ENCODE measurements at regions not wholly inside any gene's neighbourhood (a gene's known extent, or its start where the extent isn't known, plus 50 kb on each side); places are given as distances from the start of the nearest gene placed in this dataset.
"Not testable (repeated sequence)": the region's sequence is repeated elsewhere in the genome, so short reads cannot be mapped to it uniquely, and the experiment has no call there.

DNA sequence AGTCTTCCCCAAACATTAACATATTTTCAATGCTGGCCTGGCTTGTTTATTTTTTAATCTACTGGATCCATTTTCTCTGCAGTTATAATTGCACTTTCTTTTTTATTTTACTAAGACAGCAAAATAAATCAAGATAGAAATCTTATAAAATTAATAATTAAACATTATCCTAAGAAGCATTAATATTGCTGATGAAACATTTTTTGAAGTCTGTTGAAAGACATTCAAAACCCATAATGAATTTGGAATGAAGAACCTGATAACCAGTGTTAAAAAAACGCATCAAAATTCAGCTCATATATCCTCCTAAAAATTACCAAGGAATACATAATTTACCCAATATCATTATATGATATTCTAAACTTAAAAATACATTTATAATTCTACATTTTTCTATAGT lies 675.7 kb upstream of the PRMT6 start:
- intact Hi-C loops (cut with DNase I), result no loop called here
- ATAC-seq (no peak), DNase-seq (no peak)
- Histone ChIP-seq H3K27me3 (no peaks in the 10 kb centered on the region), H3K4me3 (no peak overlapping the region), H3K4me1 (no peaks in the 10 kb centered on the region), H3K9me3 (no peaks in the 10 kb centered on the region), H3K27ac (no peak overlapping the region), H3K36me3 (no peaks in the 10 kb centered on the region)
- TF ChIP-seq, protein P1, sequence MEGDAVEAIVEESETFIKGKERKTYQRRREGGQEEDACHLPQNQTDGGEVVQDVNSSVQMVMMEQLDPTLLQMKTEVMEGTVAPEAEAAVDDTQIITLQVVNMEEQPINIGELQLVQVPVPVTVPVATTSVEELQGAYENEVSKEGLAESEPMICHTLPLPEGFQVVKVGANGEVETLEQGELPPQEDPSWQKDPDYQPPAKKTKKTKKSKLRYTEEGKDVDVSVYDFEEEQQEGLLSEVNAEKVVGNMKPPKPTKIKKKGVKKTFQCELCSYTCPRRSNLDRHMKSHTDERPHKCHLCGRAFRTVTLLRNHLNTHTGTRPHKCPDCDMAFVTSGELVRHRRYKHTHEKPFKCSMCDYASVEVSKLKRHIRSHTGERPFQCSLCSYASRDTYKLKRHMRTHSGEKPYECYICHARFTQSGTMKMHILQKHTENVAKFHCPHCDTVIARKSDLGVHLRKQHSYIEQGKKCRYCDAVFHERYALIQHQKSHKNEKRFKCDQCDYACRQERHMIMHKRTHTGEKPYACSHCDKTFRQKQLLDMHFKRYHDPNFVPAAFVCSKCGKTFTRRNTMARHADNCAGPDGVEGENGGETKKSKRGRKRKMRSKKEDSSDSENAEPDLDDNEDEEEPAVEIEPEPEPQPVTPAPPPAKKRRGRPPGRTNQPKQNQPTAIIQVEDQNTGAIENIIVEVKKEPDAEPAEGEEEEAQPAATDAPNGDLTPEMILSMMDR (IDR thresholded peaks at IDR 0.05), result no peak

DNA sequence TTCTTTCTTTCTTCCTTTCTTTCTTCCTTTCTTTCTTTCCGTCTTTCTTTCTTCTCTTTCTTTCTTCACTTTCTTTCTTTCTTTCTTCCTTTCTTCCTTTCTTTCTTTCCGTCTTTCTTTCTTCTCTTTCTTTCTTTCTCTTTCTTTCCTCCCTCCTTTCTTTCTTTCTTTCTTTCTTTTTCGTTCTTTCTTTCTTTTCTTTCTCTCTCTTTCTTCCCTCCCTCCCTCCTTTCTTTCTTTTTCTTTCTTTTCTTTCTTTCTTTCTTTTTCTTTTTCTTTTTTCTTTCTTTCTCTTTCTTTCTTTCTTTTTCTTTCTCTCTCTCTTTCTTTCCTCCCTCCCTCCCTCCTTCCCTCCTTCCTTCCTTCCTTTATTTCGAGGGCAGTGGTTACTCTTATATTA lies 667.3 kb upstream of the PRMT6 start:
- H3K4me3 ChIP-seq; ATAC-seq; H3K27ac ChIP-seq; intact Hi-C loops (cut with DNase I); H3K36me3 ChIP-seq; H3K9me3 ChIP-seq; H3K4me1 ChIP-seq; DNase-seq; H3K27me3 ChIP-seq: not testable (repeated sequence)

- Histone ChIP-seq H3K4me3 (no peak overlapping the region), H3K4me1 (no peaks in the 10 kb centered on the region), H3K27me3 (no peaks in the 10 kb centered on the region), H3K36me3 (no peaks in the 10 kb centered on the region), H3K9me3 (no peaks in the 10 kb centered on the region), H3K27ac (no peak overlapping the region)
- ATAC-seq (no peak), DNase-seq (no peak)
- TF ChIP-seq, protein P1 (IDR thresholded peaks at IDR 0.05), result no peak
- intact Hi-C loops (cut with DNase I), result no loop called here
These were observed 663.4 kb upstream of the PRMT6 start for GRCh38 chr1:106393046-106393445.

DNA sequence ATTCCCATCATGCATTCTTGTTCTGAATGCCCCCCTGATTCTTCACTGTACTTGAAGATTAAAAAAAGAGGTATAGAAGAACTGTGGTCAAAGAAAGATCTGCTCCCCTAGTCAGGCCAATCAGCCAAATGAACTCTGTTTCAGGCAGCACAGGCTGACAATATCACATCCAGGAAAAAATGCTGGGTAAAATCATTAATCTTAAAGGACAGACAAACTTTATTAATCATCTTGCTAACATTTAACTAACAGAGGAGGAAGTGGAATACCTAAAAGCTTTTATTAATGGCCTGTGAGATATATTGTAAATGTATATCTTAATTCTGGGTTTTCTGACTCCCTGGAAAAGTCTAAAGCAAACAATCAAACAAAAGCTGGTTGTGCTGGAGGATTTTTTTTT lies 660.5 kb upstream of the PRMT6 start:
- Histone ChIP-seq H3K27me3 (no peaks in the 10 kb centered on the region), H3K4me3 (no peak overlapping the region), H3K36me3 (no peaks in the 10 kb centered on the region), H3K4me1 (no peaks in the 10 kb centered on the region), H3K9me3 (no peaks in the 10 kb centered on the region), H3K27ac (no peak overlapping the region)
- no peak for DNase-seq
- TF ChIP-seq, protein P1 (IDR thresholded peaks at IDR 0.05), result no peak
- ATAC-seq, result no peak
- intact Hi-C loops (cut with DNase I), result no loop called here

DNA sequence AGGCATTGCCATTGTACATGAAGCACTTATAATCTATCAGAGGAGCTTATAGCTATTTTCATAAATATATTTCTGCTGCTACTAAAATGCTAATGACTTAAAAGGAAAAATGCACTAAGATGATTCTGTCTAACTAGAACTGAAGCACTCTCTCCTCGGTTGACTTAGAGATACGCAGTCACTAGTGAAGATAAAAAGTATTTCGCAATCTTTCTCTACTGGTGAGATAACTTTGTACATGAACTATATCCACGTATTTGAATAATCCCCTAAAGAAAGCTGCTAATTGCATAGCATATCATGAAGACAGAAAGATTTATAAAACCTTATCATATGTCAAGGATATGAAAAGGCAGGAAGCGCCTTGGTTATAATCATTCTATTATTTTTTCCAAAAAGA lies 658.1 kb upstream of the PRMT6 start:
- DNase-seq, result no peak
- Histone ChIP-seq H3K4me1 (no peaks in the 10 kb centered on the region), H3K9me3 (no peaks in the 10 kb centered on the region), H3K27me3 (no peaks in the 10 kb centered on the region), H3K36me3 (no peaks in the 10 kb centered on the region), H3K27ac (no peak overlapping the region), H3K4me3 (no peak overlapping the region)
- TF ChIP-seq, protein P1 (IDR thresholded peaks at IDR 0.05), result no peak
- intact Hi-C loops (cut with DNase I), result no loop called here
- ATAC-seq, result no peak

GRCh38 chr1:106406114-106406513 lies 650.4 kb upstream of the PRMT6 start:
- DNase-seq, result no peak
- ATAC-seq, result no peak
- Histone ChIP-seq H3K27ac (no peak overlapping the region), H3K4me3 (no peak overlapping the region), H3K27me3 (no peaks in the 10 kb centered on the region), H3K4me1 (no peaks in the 10 kb centered on the region), H3K36me3 (no peaks in the 10 kb centered on the region), H3K9me3 (no peaks in the 10 kb centered on the region)
- intact Hi-C loops (cut with DNase I), result no loop called here
- TF ChIP-seq, protein P1 (IDR thresholded peaks at IDR 0.05), result no peak

DNA sequence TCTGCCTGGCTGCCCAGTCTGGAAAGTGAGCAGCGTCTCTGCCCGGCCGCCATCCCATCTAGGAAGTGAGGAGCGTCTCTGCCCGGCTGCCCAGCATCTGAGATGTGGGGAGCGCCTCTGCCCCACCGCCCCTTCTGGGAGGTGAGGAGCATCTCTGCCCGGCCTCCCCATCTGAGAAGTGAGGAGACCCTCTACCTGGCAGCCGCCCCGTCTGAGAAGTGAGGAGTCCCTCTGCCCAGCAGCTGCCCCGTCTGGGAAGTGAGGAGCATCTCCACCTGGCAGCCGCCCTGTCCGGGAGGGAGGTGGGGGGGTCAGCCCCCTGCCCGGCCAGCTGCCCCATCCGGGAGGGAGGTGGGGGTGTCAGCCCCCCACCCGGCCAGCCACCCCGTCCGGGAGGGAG lies 644.2 kb upstream of the PRMT6 start:
- intact Hi-C loops (cut with DNase I); H3K27ac ChIP-seq; H3K9me3 ChIP-seq; H3K36me3 ChIP-seq; H3K4me3 ChIP-seq; H3K27me3 ChIP-seq; H3K4me1 ChIP-seq; DNase-seq; ATAC-seq: not testable (repeated sequence)

Measured in upper lobe of right lung (tissue), 1 donor.